Astrocyte (in vitro differentiated cells and primary cell): ENCODE measurements at regions not wholly inside any gene's neighbourhood (a gene's known extent, or its start where the extent isn't known, plus 50 kb on each side); places are given as distances from the start of the nearest gene placed in this dataset.

Experiments used
- CTCF ChIP-seq: IDR thresholded peaks from 2 replicates; pipeline ENCODE4 v1.5.1; 2011; ENCODE audit warnings: low read depth, mild to moderate bottlenecking, inconsistent platforms, low read length, moderate library complexity; ENCODE audit not compliant: insufficient read depth
- EZH2 ChIP-seq: IDR thresholded peaks from 2 replicates; pipeline ENCODE4 v1.6.1; 2012; ENCODE audit warnings: mild to moderate bottlenecking, low read length, inconsistent platforms; ENCODE audit not compliant: insufficient read depth

DNA sequence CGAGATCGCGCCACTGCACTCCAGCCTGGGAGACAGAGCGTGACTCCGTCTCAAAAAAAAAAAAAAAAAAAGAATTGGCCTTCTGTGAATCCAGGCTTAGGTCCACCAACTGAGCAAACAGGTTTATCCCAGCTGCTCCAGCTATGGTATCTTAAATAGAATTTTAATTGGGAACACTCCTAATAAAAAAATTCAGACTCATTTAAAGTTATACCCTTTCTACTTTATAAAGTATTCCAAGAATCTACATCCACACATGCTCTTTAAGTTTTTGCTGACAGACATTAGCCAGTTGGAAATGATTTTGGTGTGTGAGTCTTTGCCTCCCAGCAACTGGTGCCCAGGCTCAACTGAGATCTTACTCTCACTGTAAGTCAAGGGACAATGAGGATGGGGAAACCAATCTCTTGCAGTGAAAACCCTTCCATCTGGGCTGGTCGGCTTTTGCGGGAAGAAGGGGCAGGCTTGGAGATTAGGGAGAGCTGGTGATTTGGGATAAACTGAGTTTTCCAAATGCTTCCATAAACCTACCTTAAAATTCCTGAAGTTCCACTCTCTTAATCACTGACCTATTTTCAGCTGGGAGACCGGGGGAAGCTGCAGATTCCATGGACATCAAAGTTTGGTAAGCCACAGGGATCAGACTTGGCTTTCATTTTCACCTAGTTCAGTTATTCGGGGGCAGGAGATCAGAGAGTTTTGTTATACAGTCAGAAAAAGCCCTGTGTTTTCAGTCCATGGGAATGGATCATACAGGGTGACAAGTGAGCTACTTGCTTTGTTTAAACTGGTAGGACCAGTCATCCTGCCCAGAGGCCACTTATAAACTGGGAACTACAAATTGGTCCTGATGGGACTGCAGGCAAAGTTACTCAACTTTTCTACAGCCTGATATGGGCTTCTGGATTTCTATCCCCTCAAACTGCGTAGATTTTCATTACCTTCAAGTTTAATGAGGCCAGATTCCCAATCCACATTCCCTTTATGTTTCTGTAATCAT lies 89.3 kb upstream of the ZNF746 start:
- TF ChIP-seq CTCF (no peak), EZH2 (no peak)
